ENCODE measurements at regions not wholly inside any gene's neighbourhood (a gene's known extent, or its start where the extent isn't known, plus 50 kb on each side); places are given as distances from the start of the nearest gene placed in this dataset.

DNA sequence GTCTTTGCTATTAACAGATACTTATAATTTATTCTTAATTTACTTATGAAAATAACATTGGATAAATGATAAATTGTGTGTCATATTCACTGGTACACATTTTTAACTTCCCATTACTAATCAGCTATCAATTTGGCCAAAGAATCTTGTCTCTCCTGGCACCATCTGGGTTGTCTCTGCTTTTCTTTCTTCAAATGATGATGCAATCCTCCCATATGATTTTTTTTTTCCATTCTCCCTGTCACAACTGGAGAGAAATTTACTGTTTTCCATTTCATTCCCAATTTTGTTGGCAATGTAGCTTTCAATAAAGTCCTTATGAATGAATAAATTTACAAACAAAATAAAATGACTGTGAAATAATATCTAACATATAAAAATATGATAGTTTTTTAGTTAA, 743.7 kb upstream of the EPHA6 start:
- H3K27ac Mint-ChIP-seq, result no peak overlapping the region
- H3K27me3 ChIP-seq (ENCODE audit: insufficient read depth), result no peaks in the 10 kb centered on the region
- no peak overlapping the region for H3K27ac ChIP-seq (ENCODE audit: low read depth)
- H3K9me3 Mint-ChIP-seq, result peaks cover 16% of the 10 kb centered on the region
- H3K36me3 ChIP-seq (ENCODE audit: insufficient read depth), result no peaks in the 10 kb centered on the region
- DNase-seq (ENCODE audit: low spot score) (no peak), ATAC-seq (no peak)
- H3K4me3 ChIP-seq, result no peak overlapping the region
- no peaks in the 10 kb centered on the region for H3K79me2 ChIP-seq (replicated peaks; ENCODE audit: insufficient read depth)
- peaks cover 12% of the 10 kb centered on the region for H3K36me3 Mint-ChIP-seq (ENCODE audit: low read depth)
- no peaks in the 10 kb centered on the region for H3F3A ChIP-seq (replicated peaks; ENCODE audit: low read depth)
- no peaks in the 10 kb centered on the region for H3K9me2 ChIP-seq (ENCODE audit: insufficient read depth)
- H4K20me1 ChIP-seq (replicated peaks; ENCODE audit: insufficient read depth), result no peaks in the 10 kb centered on the region
- H3K4me1 ChIP-seq (ENCODE audit: insufficient read depth), result no peaks in the 10 kb centered on the region
- TF ChIP-seq NANOG (IDR thresholded peaks at IDR 0.05; ENCODE audit: borderline replicate concordance), result no peak
- no peak for TF ChIP-seq EZH2phosphoT487 (IDR thresholded peaks at IDR 0.05; ENCODE audit: unreplicated experiment)
- TF ChIP-seq ZNF114 (CRISPR knock-in tag; IDR thresholded peaks at IDR 0.05), result no peak
- no peak for TF ChIP-seq ZNF331 (CRISPR knock-in tag; IDR thresholded peaks at IDR 0.05; ENCODE audit: low read depth)
- TF ChIP-seq, protein P1, sequence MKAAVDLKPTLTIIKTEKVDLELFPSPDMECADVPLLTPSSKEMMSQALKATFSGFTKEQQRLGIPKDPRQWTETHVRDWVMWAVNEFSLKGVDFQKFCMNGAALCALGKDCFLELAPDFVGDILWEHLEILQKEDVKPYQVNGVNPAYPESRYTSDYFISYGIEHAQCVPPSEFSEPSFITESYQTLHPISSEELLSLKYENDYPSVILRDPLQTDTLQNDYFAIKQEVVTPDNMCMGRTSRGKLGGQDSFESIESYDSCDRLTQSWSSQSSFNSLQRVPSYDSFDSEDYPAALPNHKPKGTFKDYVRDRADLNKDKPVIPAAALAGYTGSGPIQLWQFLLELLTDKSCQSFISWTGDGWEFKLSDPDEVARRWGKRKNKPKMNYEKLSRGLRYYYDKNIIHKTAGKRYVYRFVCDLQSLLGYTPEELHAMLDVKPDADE (IDR thresholded peaks at IDR 0.05), result no peak
- TF ChIP-seq, protein P2, sequence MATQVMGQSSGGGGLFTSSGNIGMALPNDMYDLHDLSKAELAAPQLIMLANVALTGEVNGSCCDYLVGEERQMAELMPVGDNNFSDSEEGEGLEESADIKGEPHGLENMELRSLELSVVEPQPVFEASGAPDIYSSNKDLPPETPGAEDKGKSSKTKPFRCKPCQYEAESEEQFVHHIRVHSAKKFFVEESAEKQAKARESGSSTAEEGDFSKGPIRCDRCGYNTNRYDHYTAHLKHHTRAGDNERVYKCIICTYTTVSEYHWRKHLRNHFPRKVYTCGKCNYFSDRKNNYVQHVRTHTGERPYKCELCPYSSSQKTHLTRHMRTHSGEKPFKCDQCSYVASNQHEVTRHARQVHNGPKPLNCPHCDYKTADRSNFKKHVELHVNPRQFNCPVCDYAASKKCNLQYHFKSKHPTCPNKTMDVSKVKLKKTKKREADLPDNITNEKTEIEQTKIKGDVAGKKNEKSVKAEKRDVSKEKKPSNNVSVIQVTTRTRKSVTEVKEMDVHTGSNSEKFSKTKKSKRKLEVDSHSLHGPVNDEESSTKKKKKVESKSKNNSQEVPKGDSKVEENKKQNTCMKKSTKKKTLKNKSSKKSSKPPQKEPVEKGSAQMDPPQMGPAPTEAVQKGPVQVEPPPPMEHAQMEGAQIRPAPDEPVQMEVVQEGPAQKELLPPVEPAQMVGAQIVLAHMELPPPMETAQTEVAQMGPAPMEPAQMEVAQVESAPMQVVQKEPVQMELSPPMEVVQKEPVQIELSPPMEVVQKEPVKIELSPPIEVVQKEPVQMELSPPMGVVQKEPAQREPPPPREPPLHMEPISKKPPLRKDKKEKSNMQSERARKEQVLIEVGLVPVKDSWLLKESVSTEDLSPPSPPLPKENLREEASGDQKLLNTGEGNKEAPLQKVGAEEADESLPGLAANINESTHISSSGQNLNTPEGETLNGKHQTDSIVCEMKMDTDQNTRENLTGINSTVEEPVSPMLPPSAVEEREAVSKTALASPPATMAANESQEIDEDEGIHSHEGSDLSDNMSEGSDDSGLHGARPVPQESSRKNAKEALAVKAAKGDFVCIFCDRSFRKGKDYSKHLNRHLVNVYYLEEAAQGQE (IDR thresholded peaks at IDR 0.05; ENCODE audit: unreplicated experiment), result no peak
- no peak for TF ChIP-seq STAT1 (IDR thresholded peaks at IDR 0.05; ENCODE audit: unreplicated experiment)
- TF ChIP-seq CREB1 (CRISPR knock-in tag; IDR thresholded peaks at IDR 0.05; ENCODE audit: low read depth), result no peak
- H2AFZ ChIP-seq, result no peak overlapping the region
- peaks cover 2% of the 10 kb centered on the region for H3K27me3 Mint-ChIP-seq (ENCODE audit: insufficient read depth, low read depth, poor library complexity)
- no peak overlapping the region for H3K4me3 Mint-ChIP-seq
- H3K4me1 Mint-ChIP-seq, result no peaks in the 10 kb centered on the region
- H3K4me2 ChIP-seq, result no peak overlapping the region

DNA sequence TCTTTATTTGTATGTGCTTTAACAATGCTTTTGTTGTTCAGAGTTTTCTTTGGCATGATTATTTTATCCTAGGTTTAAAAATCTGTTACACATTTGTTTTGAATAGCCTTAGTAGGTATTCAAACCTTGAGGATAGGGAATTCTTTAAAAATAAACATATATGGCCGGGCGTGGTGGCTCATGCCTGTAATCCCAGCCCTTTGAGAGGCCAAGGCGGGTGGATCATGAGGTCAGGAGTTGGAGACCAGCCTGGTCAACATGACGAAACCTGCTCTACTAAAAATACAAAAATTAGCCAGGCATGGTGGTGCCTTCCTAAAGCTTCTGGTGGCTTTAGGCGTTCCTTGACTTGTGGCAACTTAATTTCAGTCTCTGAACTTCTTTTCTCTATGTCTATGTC, 743.3 kb upstream of the EPHA6 start:
- H3K4me1 Mint-ChIP-seq, result no peaks in the 10 kb centered on the region
- Histone ChIP-seq H3K4me3 (no peak overlapping the region), H3K27ac (ENCODE audit: low read depth) (no peak overlapping the region), H3K79me2 (replicated peaks; ENCODE audit: insufficient read depth) (no peaks in the 10 kb centered on the region), H4K20me1 (replicated peaks; ENCODE audit: insufficient read depth) (no peaks in the 10 kb centered on the region), H3K4me1 (ENCODE audit: insufficient read depth) (no peaks in the 10 kb centered on the region), H3K9me2 (ENCODE audit: insufficient read depth) (no peaks in the 10 kb centered on the region), H3K27me3 (ENCODE audit: insufficient read depth) (no peaks in the 10 kb centered on the region), H3K4me2 (no peak overlapping the region), H3K36me3 (ENCODE audit: insufficient read depth) (no peaks in the 10 kb centered on the region), H2AFZ (no peak overlapping the region), H3F3A (replicated peaks; ENCODE audit: low read depth) (no peaks in the 10 kb centered on the region)
- H3K36me3 Mint-ChIP-seq (ENCODE audit: low read depth), result peaks cover 12% of the 10 kb centered on the region
- ATAC-seq (no peak), DNase-seq (ENCODE audit: low spot score) (no peak)
- H3K4me3 Mint-ChIP-seq, result no peak overlapping the region
- H3K27ac Mint-ChIP-seq, result no peak overlapping the region
- H3K27me3 Mint-ChIP-seq (ENCODE audit: insufficient read depth, low read depth, poor library complexity), result peaks cover 2% of the 10 kb centered on the region
- peaks cover 16% of the 10 kb centered on the region for H3K9me3 Mint-ChIP-seq
- TF ChIP-seq, protein P3, sequence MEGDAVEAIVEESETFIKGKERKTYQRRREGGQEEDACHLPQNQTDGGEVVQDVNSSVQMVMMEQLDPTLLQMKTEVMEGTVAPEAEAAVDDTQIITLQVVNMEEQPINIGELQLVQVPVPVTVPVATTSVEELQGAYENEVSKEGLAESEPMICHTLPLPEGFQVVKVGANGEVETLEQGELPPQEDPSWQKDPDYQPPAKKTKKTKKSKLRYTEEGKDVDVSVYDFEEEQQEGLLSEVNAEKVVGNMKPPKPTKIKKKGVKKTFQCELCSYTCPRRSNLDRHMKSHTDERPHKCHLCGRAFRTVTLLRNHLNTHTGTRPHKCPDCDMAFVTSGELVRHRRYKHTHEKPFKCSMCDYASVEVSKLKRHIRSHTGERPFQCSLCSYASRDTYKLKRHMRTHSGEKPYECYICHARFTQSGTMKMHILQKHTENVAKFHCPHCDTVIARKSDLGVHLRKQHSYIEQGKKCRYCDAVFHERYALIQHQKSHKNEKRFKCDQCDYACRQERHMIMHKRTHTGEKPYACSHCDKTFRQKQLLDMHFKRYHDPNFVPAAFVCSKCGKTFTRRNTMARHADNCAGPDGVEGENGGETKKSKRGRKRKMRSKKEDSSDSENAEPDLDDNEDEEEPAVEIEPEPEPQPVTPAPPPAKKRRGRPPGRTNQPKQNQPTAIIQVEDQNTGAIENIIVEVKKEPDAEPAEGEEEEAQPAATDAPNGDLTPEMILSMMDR (conservative IDR thresholded peaks at IDR 0.05; ENCODE audit: low read depth in 2 of 2), result no peak
- TF ChIP-seq JUNB (IDR thresholded peaks at IDR 0.05; ENCODE audit: unreplicated experiment) (no peak), CREB1 (CRISPR knock-in tag; IDR thresholded peaks at IDR 0.05; ENCODE audit: low read depth) (no peak), ZNF331 (CRISPR knock-in tag; IDR thresholded peaks at IDR 0.05; ENCODE audit: low read depth) (no peak), ZNF114 (CRISPR knock-in tag; IDR thresholded peaks at IDR 0.05) (no peak)
- TF ChIP-seq, protein P2 (IDR thresholded peaks at IDR 0.05; ENCODE audit: unreplicated experiment), result no peak
- TF ChIP-seq, protein P1 (IDR thresholded peaks at IDR 0.05), result no peak

Data from GM23338 (cell line).